ENCODE measurements at regions not wholly inside any gene's neighbourhood (a gene's known extent, or its start where the extent isn't known, plus 50 kb on each side); places are given as distances from the start of the nearest gene placed in this dataset.

DNA sequence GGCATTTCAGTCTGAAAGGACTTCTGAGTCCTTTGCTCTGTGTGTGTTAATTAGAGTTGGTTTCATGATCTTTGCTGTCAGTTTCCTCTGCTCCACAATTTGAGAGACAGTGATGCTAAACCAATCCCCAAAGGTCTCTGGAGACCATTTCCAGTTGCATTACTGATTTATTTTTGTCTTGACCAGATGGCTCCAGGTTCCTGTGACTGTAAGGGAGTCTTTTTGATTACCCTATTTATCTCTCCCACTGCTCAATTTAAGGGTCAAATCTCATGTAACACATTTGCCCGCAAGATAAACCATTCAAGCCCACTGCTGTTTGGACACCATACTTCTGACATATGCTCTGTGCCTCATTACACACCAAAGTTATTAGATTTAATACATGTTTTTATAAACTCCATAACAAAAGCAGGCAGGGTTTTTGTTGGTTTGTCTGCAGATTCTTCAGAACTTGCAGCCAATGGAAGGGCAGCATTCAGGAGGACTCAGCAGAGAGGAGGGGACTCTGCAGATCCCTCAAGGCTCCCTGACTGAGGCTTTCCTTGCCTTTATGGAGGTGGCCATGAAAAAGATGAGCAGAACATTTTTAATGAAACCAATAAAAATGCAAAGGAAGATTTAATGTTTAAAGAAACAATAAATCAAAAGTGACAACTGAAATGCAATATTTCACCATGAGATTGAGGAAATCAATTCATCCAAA, 889.3 kb upstream of the CELF4 start:
- TF ChIP-seq EP300 (IDR thresholded peaks at IDR 0.05): no peak
- TF ChIP-seq POLR2AphosphoS5 (IDR thresholded peaks at IDR 0.05): no peak
- TF ChIP-seq CTCF (IDR thresholded peaks at IDR 0.05): no peak
- no peak overlapping the region for H3K27ac ChIP-seq

GRCh38 chr18:38453880-38454279, 888.3 kb upstream of the CELF4 start:
- no peaks in the 10 kb centered on the region for H3K9me3 ChIP-seq
- ATAC-seq (ENCODE audit: low FRiP score in 2 of 2) (no peak), DNase-seq (no peak)
- no peak overlapping the region for H3K27ac ChIP-seq
- no peaks in the 10 kb centered on the region for H3K36me3 ChIP-seq
- no peaks in the 10 kb centered on the region for H3K27me3 ChIP-seq
- TF ChIP-seq CTCF (IDR thresholded peaks at IDR 0.05) (no peak), POLR2A (IDR thresholded peaks at IDR 0.05) (no peak), POLR2AphosphoS5 (IDR thresholded peaks at IDR 0.05) (no peak), EP300 (IDR thresholded peaks at IDR 0.05) (no peak)
- no peak overlapping the region for H3K4me3 ChIP-seq
- 60 to 71% methylated on average over 5 of the region's 5 CpGs for WGBS, 2 donors
- H3K4me1 ChIP-seq: peaks cover 0 to 2% (median 0%) of the 10 kb centered on the region in 4 donors

More for the DNA sequence above, 889.3 kb upstream of the CELF4 start:
- no peak for DNase-seq
- Histone ChIP-seq H3K4me1 (peaks cover 0 to 2% (median 0%) of the 10 kb centered on the region in 4 donors), H3K9me3 (no peaks in the 10 kb centered on the region), H3K36me3 (no peaks in the 10 kb centered on the region), H3K4me3 (no peak overlapping the region), H3K27me3 (no peaks in the 10 kb centered on the region)
- no peak for ATAC-seq (ENCODE audit: low FRiP score in 2 of 2)
- WGBS, 2 donors: 87 to 96% methylated on average over 1 of the region's 1 CpG

DNA sequence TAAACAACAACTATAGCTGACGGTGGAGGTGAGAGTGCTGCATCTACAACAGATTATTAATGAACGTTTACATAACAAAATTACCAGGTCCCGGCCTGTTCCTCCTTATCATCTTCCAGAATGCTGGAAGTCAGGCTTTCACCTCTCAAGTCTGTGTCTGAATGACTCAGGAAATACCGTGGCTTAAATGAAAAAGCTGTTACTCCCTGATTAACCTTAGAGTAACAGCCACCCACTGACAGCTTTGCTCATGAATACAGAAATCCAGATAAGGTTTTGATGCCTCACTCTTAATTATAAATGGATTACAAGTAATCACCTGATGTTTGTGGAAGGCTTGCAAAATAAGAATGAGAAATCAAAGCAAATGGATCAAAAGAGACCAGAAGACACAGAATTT, 885.3 kb upstream of the CELF4 start:
- Histone ChIP-seq H3K4me1 (peaks cover 0 to 2% (median 0%) of the 10 kb centered on the region in 4 donors), H3K4me3 (no peak overlapping the region), H3K9me3 (no peaks in the 10 kb centered on the region), H3K27ac (no peak overlapping the region), H3K36me3 (no peaks in the 10 kb centered on the region), H3K27me3 (no peaks in the 10 kb centered on the region)
- ATAC-seq (ENCODE audit: low FRiP score in 2 of 2) (no peak), DNase-seq (no peak)
- TF ChIP-seq POLR2AphosphoS5 (IDR thresholded peaks at IDR 0.05) (no peak), POLR2A (IDR thresholded peaks at IDR 0.05) (no peak), EP300 (IDR thresholded peaks at IDR 0.05) (no peak), CTCF (IDR thresholded peaks at IDR 0.05) (no peak)
- WGBS, 2 donors: 29 to 31% methylated on average over 4 of the region's 4 CpGs

GRCh38 chr18:38445804-38446145, 880.2 kb upstream of the CELF4 start:
- H3K27me3 ChIP-seq: no peaks in the 10 kb centered on the region
- no peak for DNase-seq
- ATAC-seq (ENCODE audit: low FRiP score in 2 of 2): no peak
- TF ChIP-seq POLR2AphosphoS5 (IDR thresholded peaks at IDR 0.05) (no peak), POLR2A (IDR thresholded peaks at IDR 0.05) (no peak), EP300 (IDR thresholded peaks at IDR 0.05) (no peak), CTCF (IDR thresholded peaks at IDR 0.05) (no peak)
- no peaks in the 10 kb centered on the region for H3K4me1 ChIP-seq
- no peak overlapping the region for H3K27ac ChIP-seq
- 79 to 82% methylated on average over 1 of the region's 1 CpG for WGBS, 2 donors
- no peaks in the 10 kb centered on the region for H3K9me3 ChIP-seq
- H3K4me3 ChIP-seq: no peak overlapping the region
- H3K36me3 ChIP-seq: no peaks in the 10 kb centered on the region
